Bronchial epithelial cell (primary cell): ENCODE measurements at regions not wholly inside any gene's neighbourhood (a gene's known extent, or its start where the extent isn't known, plus 50 kb on each side); places are given as distances from the start of the nearest gene placed in this dataset.

ENCODE experiments used
- DNase-seq: peaks from one replicate; pipeline ENCODE4 v3.0.0-alpha.2; 2010; ENCODE audit warnings: low read depth
- FAIRE-seq: peaks from 2 replicates; lab custom pipeline; 2011; peaks lifted over from hg19 to GRCh38; lab: Jason Lieb, UNC
- H3K27me3 ChIP-seq: 2 replicates; pipeline ENCODE4 v1.5.1; 2011; ENCODE audit warnings: low read length; ENCODE audit not compliant: control insufficient read depth, insufficient read depth
- H3K36me3 ChIP-seq: 2 replicates; pipeline ENCODE4 v1.5.1; 2011; ENCODE audit warnings: low read length; ENCODE audit not compliant: control insufficient read depth, insufficient read depth
- H3K4me3 ChIP-seq: 2 replicates; pipeline ENCODE4 v1.5.1; 2011; ENCODE audit warnings: mild to moderate bottlenecking, low read depth, low read length, control low read depth
- TF ChIP-seq, protein P1 (sequence below): IDR thresholded peaks from 2 replicates; pipeline ENCODE4 v1.5.1; 2011; ENCODE audit warnings: mild to moderate bottlenecking, moderate library complexity, low read length, control low read depth, inconsistent platforms; ENCODE audit not compliant: insufficient read depth, severe bottlenecking

DNA sequence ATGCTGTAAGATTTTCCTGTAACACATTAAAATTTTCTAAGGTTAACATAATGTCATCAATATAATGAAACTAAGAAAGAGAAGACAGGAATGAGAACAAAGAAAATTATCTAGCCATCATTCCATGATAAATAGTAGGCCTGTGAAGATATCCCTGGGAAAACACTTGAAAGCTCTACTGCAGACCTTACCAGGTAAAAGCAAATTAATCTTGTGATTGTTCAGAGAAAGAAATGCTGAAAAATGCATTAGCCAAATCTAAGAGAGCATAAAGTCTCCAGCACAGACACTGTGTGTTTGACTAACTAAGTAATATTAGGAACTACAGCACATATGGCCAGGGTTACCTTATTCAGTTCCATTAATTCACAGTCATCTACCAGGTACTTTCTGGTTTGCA is 628.3 kb upstream of the GRAMD2B start:
- FAIRE-seq (no peak), DNase-seq (no peak)
- Histone ChIP-seq H3K27me3 (no peaks in the 10 kb centered on the region), H3K36me3 (no peaks in the 10 kb centered on the region), H3K4me3 (no peak overlapping the region)
- TF ChIP-seq, protein P1, sequence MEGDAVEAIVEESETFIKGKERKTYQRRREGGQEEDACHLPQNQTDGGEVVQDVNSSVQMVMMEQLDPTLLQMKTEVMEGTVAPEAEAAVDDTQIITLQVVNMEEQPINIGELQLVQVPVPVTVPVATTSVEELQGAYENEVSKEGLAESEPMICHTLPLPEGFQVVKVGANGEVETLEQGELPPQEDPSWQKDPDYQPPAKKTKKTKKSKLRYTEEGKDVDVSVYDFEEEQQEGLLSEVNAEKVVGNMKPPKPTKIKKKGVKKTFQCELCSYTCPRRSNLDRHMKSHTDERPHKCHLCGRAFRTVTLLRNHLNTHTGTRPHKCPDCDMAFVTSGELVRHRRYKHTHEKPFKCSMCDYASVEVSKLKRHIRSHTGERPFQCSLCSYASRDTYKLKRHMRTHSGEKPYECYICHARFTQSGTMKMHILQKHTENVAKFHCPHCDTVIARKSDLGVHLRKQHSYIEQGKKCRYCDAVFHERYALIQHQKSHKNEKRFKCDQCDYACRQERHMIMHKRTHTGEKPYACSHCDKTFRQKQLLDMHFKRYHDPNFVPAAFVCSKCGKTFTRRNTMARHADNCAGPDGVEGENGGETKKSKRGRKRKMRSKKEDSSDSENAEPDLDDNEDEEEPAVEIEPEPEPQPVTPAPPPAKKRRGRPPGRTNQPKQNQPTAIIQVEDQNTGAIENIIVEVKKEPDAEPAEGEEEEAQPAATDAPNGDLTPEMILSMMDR: no peak

DNA sequence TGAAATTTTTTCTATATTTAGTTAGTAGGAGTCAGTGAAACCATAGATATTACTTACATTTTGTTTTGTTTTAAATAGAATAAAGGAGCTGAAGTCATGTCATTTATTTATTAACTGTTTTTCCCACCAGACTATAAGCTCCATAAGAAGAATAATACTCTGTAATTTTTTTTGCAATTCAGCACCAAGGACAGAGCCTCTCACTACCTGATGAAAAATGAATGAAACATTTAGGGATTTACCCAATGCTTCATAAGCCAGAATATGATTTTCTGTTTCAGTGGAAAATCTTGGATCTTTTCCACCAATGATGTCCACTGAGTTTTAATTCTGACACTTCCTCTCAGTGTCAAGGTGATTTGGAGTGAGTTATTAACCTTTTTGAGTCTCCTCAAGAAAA is 624.9 kb upstream of the GRAMD2B start:
- TF ChIP-seq, protein P1: no peak
- FAIRE-seq: no peak
- peak; percentile 46 for DNase-seq
- Histone ChIP-seq H3K4me3 (no peak overlapping the region), H3K36me3 (no peaks in the 10 kb centered on the region), H3K27me3 (no peaks in the 10 kb centered on the region)

- Histone ChIP-seq H3K27me3 (no peaks in the 10 kb centered on the region), H3K4me3 (no peak overlapping the region), H3K36me3 (no peaks in the 10 kb centered on the region)
- FAIRE-seq: no peak
- TF ChIP-seq, protein P1: no peak
- DNase-seq: no peak
Observed at GRCh38 chr5:125812651-125813050, 610.6 kb upstream of the GRAMD2B start.

DNA sequence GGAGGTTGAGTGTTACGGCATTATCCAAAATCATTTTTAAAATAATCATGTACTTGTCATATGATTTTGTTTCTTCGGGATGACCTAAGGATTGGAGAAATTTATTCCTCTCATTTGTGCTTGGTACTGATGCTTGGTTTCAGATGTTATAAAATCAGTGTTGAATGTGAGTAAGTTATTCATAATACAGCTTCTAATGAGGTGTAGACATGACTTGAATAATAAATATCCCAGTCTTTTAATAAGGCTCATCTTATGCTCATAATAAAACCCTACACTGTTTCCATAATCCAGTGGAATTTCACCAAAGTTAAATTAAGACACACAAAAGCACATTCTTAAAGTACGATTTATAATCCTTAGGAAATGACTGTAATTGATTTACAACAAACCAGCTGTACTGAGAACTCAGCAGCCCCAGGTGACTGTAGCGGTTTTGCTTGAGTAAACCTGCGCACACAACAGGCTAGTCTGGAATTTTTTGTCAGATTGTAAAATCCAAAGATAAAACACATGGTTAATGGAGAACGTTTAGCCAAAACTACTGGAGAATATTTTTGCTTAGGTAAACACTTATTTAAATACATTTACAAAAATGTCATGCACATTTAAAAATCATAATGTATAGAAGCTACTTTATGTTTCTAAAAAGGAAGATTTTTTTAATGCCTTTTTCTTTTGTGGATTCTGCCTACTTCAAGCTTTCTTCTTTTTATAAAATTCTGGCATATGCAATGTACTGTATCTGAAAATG is 609.8 kb upstream of the GRAMD2B start:
- DNase-seq (no peak), FAIRE-seq (no peak)
- TF ChIP-seq, protein P1: no peak
- Histone ChIP-seq H3K36me3 (no peaks in the 10 kb centered on the region), H3K4me3 (no peak overlapping the region), H3K27me3 (no peaks in the 10 kb centered on the region)

- Histone ChIP-seq H3K4me3 (no peak overlapping the region), H3K27me3 (no peaks in the 10 kb centered on the region), H3K36me3 (no peaks in the 10 kb centered on the region)
- FAIRE-seq (no peak), DNase-seq (no peak)
- TF ChIP-seq, protein P1: no peak
Observed at GRCh38 chr5:125814119-125814518, 609.1 kb upstream of the GRAMD2B start.

- TF ChIP-seq, protein P1: no peak
- Histone ChIP-seq H3K27me3 (no peaks in the 10 kb centered on the region), H3K36me3 (no peaks in the 10 kb centered on the region), H3K4me3 (no peak overlapping the region)
- FAIRE-seq (peak; percentile 7), DNase-seq (peak; percentile 44)
Observed at GRCh38 chr5:125823572-125823971, 599.6 kb upstream of the GRAMD2B start.
